HEK293T (cell line): ENCODE measurements at regions not wholly inside any gene's neighbourhood (a gene's known extent, or its start where the extent isn't known, plus 50 kb on each side); places are given as distances from the start of the nearest gene placed in this dataset.

ENCODE experiments used
- CTCF ChIA-PET: fragments of 350-600 bp; formaldehyde crosslinking; extraction: SDS; loops from one replicate; lab custom pipeline; 2021; ENCODE audit warnings: antibody characterized with exemption, inconsistent platforms; lab: Yijun Ruan, JAX
- POLR2A ChIA-PET: fragments of 350-600 bp; formaldehyde crosslinking; extraction: SDS; loops from one replicate; lab custom pipeline; 2020; ENCODE audit warnings: antibody characterized with exemption, inconsistent platforms; lab: Yijun Ruan, JAX
- DNase-seq: peaks from one replicate; pipeline ENCODE4 v3.0.0; 2012; ENCODE audit warnings: mixed read lengths; ENCODE audit errors: extremely low spot score
- ARNT ChIP-seq: fragments of 450-650 bp; IDR thresholded peaks from 2 replicates; pipeline ENCODE4 v1.6.1; 2017; ENCODE audit warnings: mild to moderate bottlenecking
- BHLHE40 ChIP-seq: fragments of 450-650 bp; IDR thresholded peaks from 2 replicates; pipeline ENCODE4 v1.6.1; 2016; ENCODE audit warnings: mild to moderate bottlenecking, moderate library complexity, borderline replicate concordance
- CTBP1 ChIP-seq: fragments of 450-650 bp; IDR thresholded peaks from 2 replicates; pipeline ENCODE4 v1.6.1; 2016; ENCODE audit warnings: borderline replicate concordance
- ELF4 ChIP-seq: fragments of 450-650 bp; IDR thresholded peaks from 2 replicates; pipeline ENCODE4 v1.6.1; 2017; ENCODE audit warnings: antibody characterized with exemption
- FOXA1 ChIP-seq: fragments of 450-650 bp; IDR thresholded peaks from 2 replicates; pipeline ENCODE4 v1.6.1; 2016; ENCODE audit warnings: mild to moderate bottlenecking
- FOXK2 ChIP-seq: fragments of 450-650 bp; IDR thresholded peaks from 2 replicates; pipeline ENCODE4 v1.6.1; 2016; ENCODE audit warnings: mild to moderate bottlenecking
- FOXM1 ChIP-seq: fragments of 450-650 bp; IDR thresholded peaks from 2 replicates; pipeline ENCODE4 v1.6.1; 2017; ENCODE audit warnings: mild to moderate bottlenecking, borderline replicate concordance
- HDGF ChIP-seq: fragments of 450-650 bp; IDR thresholded peaks from 2 replicates; pipeline ENCODE4 v1.6.1; 2017; ENCODE audit warnings: antibody characterized with exemption, borderline replicate concordance
- L3MBTL2 ChIP-seq: fragments of 450-650 bp; conservative IDR thresholded peaks from 2 replicates; pipeline ENCODE4 v1.6.1; 2016; ENCODE audit warnings: mild to moderate bottlenecking
- LEF1 ChIP-seq: fragments of 450-650 bp; IDR thresholded peaks from 2 replicates; pipeline ENCODE4 v1.6.1; 2017; ENCODE audit warnings: mild to moderate bottlenecking, borderline replicate concordance
- NFRKB ChIP-seq: fragments of 450-650 bp; IDR thresholded peaks from 2 replicates; pipeline ENCODE4 v1.6.1; 2016; ENCODE audit warnings: mild to moderate bottlenecking, moderate library complexity
- PKNOX1 ChIP-seq: fragments of 450-650 bp; IDR thresholded peaks from 2 replicates; pipeline ENCODE4 v1.6.1; 2016
- SP1 ChIP-seq: fragments of 450-650 bp; IDR thresholded peaks from 2 replicates; pipeline ENCODE4 v1.6.1; 2017
- SUZ12 ChIP-seq: fragments of 450-650 bp; IDR thresholded peaks from 2 replicates; pipeline ENCODE4 v1.6.1; 2016; ENCODE audit warnings: mild to moderate bottlenecking
- TARDBP ChIP-seq: fragments of 450-650 bp; IDR thresholded peaks from 2 replicates; pipeline ENCODE4 v1.6.1; 2016
- ZNF384 ChIP-seq: fragments of 450-650 bp; IDR thresholded peaks from 2 replicates; pipeline ENCODE4 v1.6.1; 2016

DNA sequence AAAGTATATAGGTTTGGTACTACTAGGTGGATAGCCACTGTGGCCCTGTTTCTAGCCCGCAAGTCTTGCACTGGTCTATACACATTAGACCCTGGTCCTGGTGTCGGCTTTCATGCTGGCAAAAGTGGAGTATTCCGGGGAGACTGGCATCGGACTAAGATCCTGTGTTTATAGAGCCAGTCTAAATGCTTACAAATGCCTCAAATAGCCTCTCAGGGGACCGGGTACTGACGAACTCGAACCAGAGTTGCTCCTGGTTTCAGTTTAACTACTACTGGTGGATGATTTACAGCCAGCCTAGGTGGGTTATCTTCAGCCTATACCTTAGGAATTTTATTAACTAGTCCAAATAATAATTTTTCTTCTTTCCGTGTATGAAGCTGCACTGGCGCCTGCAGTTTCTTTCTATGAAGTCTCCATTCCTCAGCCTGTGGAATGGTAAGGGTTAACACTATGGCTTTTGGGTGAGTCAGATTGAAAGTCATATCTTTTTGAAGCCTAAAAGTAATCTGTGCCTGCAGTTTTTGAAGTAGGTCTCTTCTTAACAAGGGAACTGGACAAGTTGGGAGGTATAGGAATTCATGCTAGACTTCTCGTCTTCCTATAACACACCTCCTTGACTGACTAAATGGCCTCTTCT is 51.3 kb downstream of the OR10H4 start:
- ChIA-PET CTCF (no interaction called here), POLR2A (no interaction called here)
- TF ChIP-seq ARNT (no peak), L3MBTL2 (no peak), FOXK2 (no peak), FOXA1 (no peak)
- no peak for DNase-seq

- no peak for DNase-seq
- ChIA-PET POLR2A (interaction anchor here (0.6 kb wide), 1 partner anchor 8 kb away, joined by 3 read pairs; no protein-coding TSS in a partner anchor), CTCF (interaction anchor here (0.6 kb wide), 1 partner anchor 713 kb away, joined by 7 read pairs; no protein-coding TSS in a partner anchor)
- TF ChIP-seq TARDBP: no peak
- TF ChIP-seq FOXK2: no peak
- TF ChIP-seq CTBP1: no peak
- no peak for TF ChIP-seq ELF4
Observed at GRCh38 chr19:16001481-16002312, 52.9 kb downstream of the OR10H4 start.

DNA sequence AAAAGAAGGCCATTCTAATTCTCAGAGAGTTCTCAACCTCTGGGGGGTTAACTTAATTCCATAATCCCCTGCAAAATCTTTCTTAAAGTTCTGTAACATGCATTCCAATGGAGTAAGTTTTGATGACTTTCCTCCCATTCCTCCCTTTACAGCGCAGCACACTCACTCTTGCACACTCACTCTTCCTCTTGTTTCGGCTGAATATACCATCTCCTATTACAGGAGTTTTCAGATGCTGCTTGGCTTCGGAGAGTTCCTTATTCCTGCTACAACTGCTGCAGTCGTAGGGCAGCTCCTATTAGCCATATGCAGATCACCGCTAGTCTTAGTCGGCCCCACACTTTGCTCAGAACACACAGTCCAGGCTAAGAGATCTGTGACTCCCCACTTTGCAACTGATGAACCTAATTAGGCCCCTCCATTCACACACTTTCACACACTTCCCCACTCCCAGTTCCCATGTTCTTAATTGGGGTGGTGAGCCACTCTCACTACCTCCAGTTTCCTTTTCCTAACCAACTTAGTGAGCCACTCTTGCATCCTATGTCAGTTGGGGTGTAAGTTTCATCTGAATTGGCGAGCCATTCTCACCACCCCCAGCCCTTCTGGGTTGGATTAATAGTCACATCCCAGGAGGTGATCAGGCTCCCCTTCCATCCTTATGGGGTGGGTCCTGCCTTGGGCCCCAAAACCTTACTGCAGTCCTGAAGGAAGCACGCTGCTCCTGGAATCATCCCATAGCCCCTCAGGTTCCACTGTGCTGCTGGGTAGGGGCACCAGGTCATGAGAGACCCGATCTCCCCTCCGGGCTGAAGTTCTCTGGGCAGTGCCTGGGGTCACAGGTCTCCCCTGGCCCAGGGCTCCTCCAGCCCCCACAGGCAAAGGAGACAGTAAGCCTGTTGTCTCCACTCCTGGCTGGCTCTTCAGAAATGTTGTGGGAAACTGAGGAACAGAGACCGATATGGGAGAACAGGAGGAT is 53.9 kb downstream of the OR10H4 start:
- ChIA-PET POLR2A (no interaction called here), CTCF (interaction anchor here (0.6 kb wide), 1 partner anchor 712 kb away, joined by 7 read pairs; no protein-coding TSS in a partner anchor)
- TF ChIP-seq HDGF: no peak
- TF ChIP-seq L3MBTL2: no peak
- TF ChIP-seq NFRKB: no peak
- no peak for TF ChIP-seq CTBP1
- TF ChIP-seq ELF4: no peak
- TF ChIP-seq FOXA1: no peak
- DNase-seq: no peak

DNA sequence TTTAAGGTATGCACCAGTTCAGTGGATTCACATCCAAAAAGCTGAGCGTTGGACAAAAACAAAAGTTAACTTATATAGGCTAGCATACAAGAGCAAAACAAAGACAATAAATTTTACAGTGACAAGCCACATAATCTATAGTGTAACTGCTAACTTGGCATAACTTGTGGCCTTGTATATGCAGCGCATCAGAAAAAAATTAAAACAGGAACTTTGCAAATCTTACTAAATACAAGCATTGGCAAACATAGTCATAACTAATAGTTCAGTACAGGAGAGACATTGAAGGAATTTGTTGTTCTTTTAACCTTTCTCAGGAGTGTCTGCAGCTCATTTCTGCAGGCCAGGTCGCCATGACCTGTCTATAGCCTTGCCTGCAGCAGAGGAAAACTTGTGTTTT is 54.6 kb downstream of the OR10H4 start:
- no peak for DNase-seq
- ChIA-PET POLR2A (no interaction called here), CTCF (no interaction called here)
- TF ChIP-seq ZNF384 (no peak), LEF1 (no peak), NFRKB (no peak), ELF4 (no peak), SUZ12 (no peak), SP1 (no peak), PKNOX1 (no peak), ARNT (no peak)

DNA sequence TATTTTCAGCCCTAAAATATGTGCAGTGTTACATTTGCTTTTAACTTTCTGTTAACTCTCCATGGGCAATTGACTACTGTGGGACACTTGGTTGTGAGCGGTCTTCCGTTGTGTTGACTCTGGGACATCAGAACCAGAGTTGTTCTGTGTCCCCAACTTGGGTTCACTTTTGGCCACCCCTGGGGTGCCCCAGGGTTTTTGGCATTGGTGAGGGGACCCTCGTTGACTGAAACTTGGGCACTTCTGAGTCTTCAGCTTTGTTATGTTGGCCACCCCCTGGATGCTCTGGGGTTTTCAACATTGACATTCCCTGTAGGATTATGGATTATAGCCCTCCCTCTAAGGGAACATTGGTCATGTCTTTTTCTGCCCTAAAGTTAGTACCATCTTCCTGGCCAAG is 57.1 kb downstream of the OR10H4 start:
- POLR2A ChIA-PET: no interaction called here
- no peak for TF ChIP-seq HDGF
- TF ChIP-seq FOXK2: no peak
- TF ChIP-seq SUZ12: no peak
- no peak for TF ChIP-seq CTBP1
- no peak for TF ChIP-seq BHLHE40
- no peak for TF ChIP-seq FOXA1
- TF ChIP-seq NFRKB: no peak
- no peak for TF ChIP-seq ARNT
- no peak for TF ChIP-seq LEF1
- no peak for TF ChIP-seq SP1
- CTCF ChIA-PET: no interaction called here
- no peak for DNase-seq

DNA sequence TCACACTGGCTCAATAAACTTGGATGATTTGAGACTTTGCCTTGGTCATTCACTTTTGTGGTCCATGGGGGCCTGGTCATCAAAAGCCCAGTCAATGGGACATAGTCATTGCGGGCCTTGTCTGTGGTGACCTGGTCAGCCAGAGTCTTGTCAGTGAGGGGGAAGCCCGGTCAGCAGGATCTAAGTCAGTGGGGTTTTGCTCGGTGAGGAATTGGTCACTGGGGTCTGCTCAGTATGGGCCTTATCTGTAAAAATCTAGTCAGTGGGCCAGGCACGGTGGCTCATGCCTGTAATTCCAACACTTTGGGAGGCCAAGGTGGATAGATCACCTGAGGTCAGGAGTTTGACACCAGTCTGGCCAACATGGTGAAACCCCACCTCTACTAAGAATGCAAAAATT is 63.7 kb upstream of the TPM4 start:
- ChIA-PET CTCF (no interaction called here), POLR2A (no interaction called here)
- TF ChIP-seq LEF1: no peak
- no peak for TF ChIP-seq NFRKB
- no peak for TF ChIP-seq SUZ12
- no peak for TF ChIP-seq CTBP1
- no peak for TF ChIP-seq FOXA1
- TF ChIP-seq FOXK2: no peak
- no peak for TF ChIP-seq HDGF
- TF ChIP-seq FOXM1: no peak
- TF ChIP-seq SP1: no peak
- TF ChIP-seq BHLHE40: no peak
- TF ChIP-seq L3MBTL2: no peak
- TF ChIP-seq ELF4: no peak
- no peak for TF ChIP-seq ZNF384
- no peak for TF ChIP-seq PKNOX1
- no peak for TF ChIP-seq TARDBP
- TF ChIP-seq ARNT: no peak
- no peak for DNase-seq
